PC-3 (cell line): ENCODE measurements at regions not wholly inside any gene's neighbourhood (a gene's known extent, or its start where the extent isn't known, plus 50 kb on each side); places are given as distances from the start of the nearest gene placed in this dataset.

Experiments used
- CTCF ChIP-seq: fragments of 300-600 bp; sonication (generic); conservative IDR thresholded peaks from 2 replicates; pipeline ENCODE4 v1.5.1; 2017; ENCODE audit warnings: antibody characterized with exemption, low read depth, mild to moderate bottlenecking, low read length
- EZH2 ChIP-seq: fragments of 300-600 bp; sonication (generic); IDR thresholded peaks from one replicate; pipeline ENCODE4 v1.6.1; 2017; ENCODE audit warnings: antibody characterized with exemption, mild to moderate bottlenecking, low read length; ENCODE audit not compliant: unreplicated experiment
- EZH2phosphoT487 ChIP-seq: fragments of 300-600 bp; sonication (generic); IDR thresholded peaks from 2 replicates; pipeline ENCODE4 v1.6.1; 2018; ENCODE audit warnings: mild to moderate bottlenecking, antibody characterized with exemption, low read length, borderline replicate concordance

- no peak for TF ChIP-seq CTCF
- TF ChIP-seq EZH2phosphoT487 = no peak
- no peak for TF ChIP-seq EZH2
Observed at GRCh38 chr1:99595441-99595840, 50.5 kb upstream of the PALMD start.
